GM06990 (cell line): ENCODE measurements at regions not wholly inside any gene's neighbourhood (a gene's known extent, or its start where the extent isn't known, plus 50 kb on each side); places are given as distances from the start of the nearest gene placed in this dataset.

Source experiments
- DNase-seq: peaks from one replicate; pipeline ENCODE4 v3.0.0-alpha.2; 2011; ENCODE audit not compliant: insufficient read length; ENCODE audit errors: extremely low read depth
- H3K27me3 ChIP-seq: replicated peaks from 2 replicates; pipeline ENCODE4 v1.6.0; 2011; ENCODE audit warnings: low read length; ENCODE audit not compliant: control insufficient read depth, insufficient read depth
- H3K36me3 ChIP-seq: 2 replicates; pipeline ENCODE4 v1.5.1; 2011; ENCODE audit warnings: low read length; ENCODE audit not compliant: control insufficient read depth, insufficient read depth
- H3K4me3 ChIP-seq: replicated peaks from 2 replicates; pipeline ENCODE4 v1.5.1; 2011; ENCODE audit warnings: low read depth, mild to moderate bottlenecking, control low read depth, low read length
- CTCF ChIP-seq: IDR thresholded peaks from 2 replicates; pipeline ENCODE4 v1.5.1; 2011; ENCODE audit warnings: low read length, control low read depth, mild to moderate bottlenecking, inconsistent platforms; ENCODE audit not compliant: insufficient read depth, poor library complexity, severe bottlenecking

GRCh38 chr13:77458736-77459135 is 76.8 kb upstream of the SCEL start:
- H3K27me3 ChIP-seq = no peaks in the 10 kb centered on the region
- no peaks in the 10 kb centered on the region for H3K36me3 ChIP-seq
- no peak for TF ChIP-seq CTCF
- DNase-seq = no peak
- no peak overlapping the region for H3K4me3 ChIP-seq

GRCh38 chr13:77457966-77458365 is 77.5 kb upstream of the SCEL start:
- no peak for DNase-seq
- no peaks in the 10 kb centered on the region for H3K27me3 ChIP-seq
- H3K4me3 ChIP-seq = no peak overlapping the region
- no peaks in the 10 kb centered on the region for H3K36me3 ChIP-seq
- TF ChIP-seq CTCF = no peak

- DNase-seq = no peak
- Histone ChIP-seq H3K27me3 (no peaks in the 10 kb centered on the region), H3K36me3 (no peaks in the 10 kb centered on the region), H3K4me3 (no peak overlapping the region)
- TF ChIP-seq CTCF = no peak
Measured at GRCh38 chr13:77456271-77456670, 79.2 kb upstream of the SCEL start.

- DNase-seq = no peak
- TF ChIP-seq CTCF = no peak
- Histone ChIP-seq H3K27me3 (no peaks in the 10 kb centered on the region), H3K4me3 (no peak overlapping the region), H3K36me3 (no peaks in the 10 kb centered on the region)
Measured at GRCh38 chr13:77449265-77449664, 86.2 kb upstream of the SCEL start.

- Histone ChIP-seq H3K36me3 (no peaks in the 10 kb centered on the region), H3K27me3 (no peaks in the 10 kb centered on the region), H3K4me3 (no peak overlapping the region)
- no peak for DNase-seq
- no peak for TF ChIP-seq CTCF
Measured at GRCh38 chr13:77448689-77449088, 86.8 kb upstream of the SCEL start.

GRCh38 chr13:77443511-77443910 is 92.0 kb upstream of the SCEL start:
- no peak overlapping the region for H3K4me3 ChIP-seq
- TF ChIP-seq CTCF = no peak
- H3K27me3 ChIP-seq = no peaks in the 10 kb centered on the region
- no peak for DNase-seq
- H3K36me3 ChIP-seq = no peaks in the 10 kb centered on the region
